Fibroblast of the aortic adventitia (primary cell): ENCODE measurements at regions not wholly inside any gene's neighbourhood (a gene's known extent, or its start where the extent isn't known, plus 50 kb on each side); places are given as distances from the start of the nearest gene placed in this dataset.

ENCODE experiments used
- DNase-seq: peaks from one replicate; pipeline ENCODE4 v3.0.0-alpha.2; 2010; ENCODE audit warnings: low read depth
- H3K4me3 ChIP-seq: 2 replicates; pipeline ENCODE4 v1.5.1; 2011; ENCODE audit warnings: low read depth, mild to moderate bottlenecking, control low read depth, low read length, moderate library complexity
- CTCF ChIP-seq: IDR thresholded peaks from 2 replicates; pipeline ENCODE4 v1.5.1; 2011; ENCODE audit warnings: mild to moderate bottlenecking, low read length, control low read depth, inconsistent platforms; ENCODE audit not compliant: insufficient read depth

DNA sequence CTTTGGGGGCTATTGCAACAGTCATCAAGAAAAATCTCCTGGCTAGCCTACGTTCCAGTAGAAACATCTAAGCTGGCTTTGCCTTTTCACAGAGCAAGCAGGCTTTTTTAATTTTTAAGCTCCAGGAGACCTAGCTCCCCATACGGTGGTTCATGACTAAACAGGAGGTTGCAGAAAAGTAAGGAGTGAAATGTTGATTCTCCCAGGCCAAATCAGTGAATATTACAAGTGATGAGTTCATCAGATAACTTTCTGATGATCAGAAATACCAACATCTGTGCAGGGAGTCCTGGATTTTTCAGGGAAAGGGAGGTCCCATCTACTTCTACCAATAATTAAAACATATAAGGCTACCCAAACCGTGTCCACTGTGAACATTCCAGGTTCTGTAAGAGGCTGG, 477.3 kb upstream of the CELF2 start:
- H3K4me3 ChIP-seq, result no peak overlapping the region
- TF ChIP-seq CTCF, result no peak
- no peak for DNase-seq

DNA sequence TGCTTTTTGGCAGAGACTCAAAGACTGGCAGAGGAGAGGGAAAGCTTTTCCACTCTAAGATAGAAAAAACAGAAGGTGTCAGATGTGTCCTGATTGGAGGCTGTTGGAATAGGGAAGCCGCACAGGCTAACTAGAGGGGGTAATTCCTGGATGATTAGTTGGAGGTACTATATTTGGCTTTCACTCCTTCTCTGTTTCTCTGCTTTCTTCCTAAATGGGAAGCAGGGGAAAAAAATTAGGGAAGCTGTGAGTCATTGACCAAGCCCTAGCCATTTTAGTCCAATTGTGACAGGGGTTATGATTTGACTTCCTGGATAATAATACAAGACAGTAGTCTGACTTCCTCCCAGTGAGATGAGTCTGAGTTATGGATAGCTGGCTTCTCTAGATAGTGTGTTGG, 475.2 kb upstream of the CELF2 start:
- H3K4me3 ChIP-seq, result no peak overlapping the region
- TF ChIP-seq CTCF, result no peak
- DNase-seq, result no peak

DNA sequence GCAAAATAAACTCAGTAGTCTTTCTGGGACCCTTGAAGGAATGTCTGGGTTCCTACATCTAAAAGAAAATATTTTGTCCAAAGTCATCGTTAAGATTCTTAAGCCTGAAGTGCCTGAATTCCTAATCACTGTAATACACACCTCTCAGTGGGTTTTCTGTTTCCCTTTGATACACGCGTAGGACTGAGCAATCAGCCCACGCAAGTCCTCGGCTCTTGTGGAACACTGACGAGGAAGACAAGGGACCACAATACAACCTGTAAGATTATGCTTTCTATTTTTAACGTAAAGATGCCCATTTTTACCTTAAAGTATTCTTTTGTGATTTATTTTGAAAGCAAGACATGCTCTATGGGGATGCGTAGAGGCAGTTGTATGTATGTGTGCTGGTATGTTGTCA, 472.8 kb upstream of the CELF2 start:
- TF ChIP-seq CTCF, result no peak
- no peak overlapping the region for H3K4me3 ChIP-seq
- no peak for DNase-seq

- TF ChIP-seq CTCF, result no peak
- no peak overlapping the region for H3K4me3 ChIP-seq
- no peak for DNase-seq
Observed at GRCh38 chr10:10545771-10546170, 471.9 kb upstream of the CELF2 start.

DNA sequence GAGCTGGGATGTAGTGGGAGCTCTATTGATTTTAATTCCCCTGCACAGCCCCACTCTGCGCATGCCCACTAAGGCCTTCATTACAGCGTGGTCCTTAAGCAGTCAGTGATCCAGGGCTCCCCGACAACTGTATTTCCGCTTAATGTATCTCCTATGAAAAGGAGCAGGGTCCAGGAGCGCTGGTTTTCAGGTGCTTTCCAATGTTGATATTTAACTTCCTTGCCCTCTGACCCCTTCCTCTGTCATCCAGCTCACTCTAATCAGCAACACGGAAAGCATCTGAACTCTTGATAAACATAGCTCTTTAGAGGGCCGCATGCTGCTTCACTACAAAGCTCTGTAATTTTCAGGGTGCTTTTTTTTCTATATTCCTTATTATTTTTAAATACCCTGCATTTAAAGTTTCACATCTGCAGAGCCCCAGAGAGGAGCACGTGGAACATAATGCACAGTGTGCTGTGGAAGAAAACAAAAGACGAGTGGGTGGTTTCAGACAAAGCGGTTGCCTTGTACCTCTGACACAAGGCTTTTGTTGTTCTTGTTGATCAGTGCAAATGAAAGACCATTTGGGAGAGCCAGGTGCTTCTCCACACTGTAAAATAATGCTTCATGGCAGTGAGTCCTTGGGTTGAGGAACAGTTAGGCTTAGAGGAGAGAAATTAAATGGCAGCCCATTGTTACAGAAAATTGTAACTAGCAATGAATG, 465.9 kb upstream of the CELF2 start:
- no peak for DNase-seq
- no peak overlapping the region for H3K4me3 ChIP-seq
- no peak for TF ChIP-seq CTCF

DNA sequence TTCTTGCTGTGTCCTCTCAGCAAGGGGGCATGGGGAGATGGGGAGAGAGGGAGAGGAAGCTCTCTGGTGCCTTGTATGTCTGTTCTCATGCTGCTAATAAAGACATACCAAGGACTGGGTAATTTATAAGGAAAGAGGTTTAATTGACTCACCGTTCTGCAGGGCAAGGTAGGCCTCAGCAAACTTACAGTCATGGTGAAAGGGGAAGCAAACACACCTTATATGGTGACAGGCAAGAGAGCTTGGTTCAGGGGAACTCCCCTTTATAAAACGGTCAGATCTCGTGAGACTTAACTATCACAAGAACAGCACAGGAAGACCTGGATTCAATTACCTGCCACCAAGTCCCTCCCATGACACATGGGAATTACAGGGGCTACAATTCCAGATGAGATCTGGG, 464.7 kb upstream of the CELF2 start:
- no peak overlapping the region for H3K4me3 ChIP-seq
- no peak for DNase-seq
- no peak for TF ChIP-seq CTCF

DNA sequence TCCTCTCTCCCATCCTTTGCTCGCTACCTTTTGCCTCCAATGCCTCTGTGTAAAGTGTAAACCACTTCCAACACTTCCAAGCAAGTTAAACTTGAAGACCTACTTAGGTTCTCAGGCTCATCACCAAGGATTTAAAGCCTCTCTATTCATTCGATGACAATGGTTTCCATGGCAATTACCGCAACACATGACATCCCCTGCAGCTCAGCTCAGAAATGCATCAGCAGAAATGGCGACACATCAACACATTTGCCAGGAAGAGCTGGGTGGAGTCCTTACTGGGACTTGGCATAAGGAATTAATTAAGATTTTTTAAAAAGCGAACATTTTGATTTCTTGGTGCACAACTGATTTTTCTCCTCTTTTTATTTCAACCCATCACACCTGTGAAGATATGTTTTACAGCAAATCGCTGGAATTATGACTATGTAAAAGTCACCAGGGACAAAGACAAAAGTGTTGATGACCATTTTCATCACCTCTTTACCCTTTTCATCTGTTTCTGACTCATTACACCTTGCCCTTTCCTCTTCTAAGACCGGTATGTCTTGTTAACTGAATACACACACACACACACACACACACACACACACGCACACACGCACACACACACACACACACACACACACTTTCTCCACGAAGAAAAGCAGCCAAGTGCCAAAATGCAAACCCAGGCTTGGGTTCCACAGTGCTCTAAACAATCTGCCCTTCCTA, 453.4 kb upstream of the CELF2 start:
- no peak overlapping the region for H3K4me3 ChIP-seq
- peak; percentile 35 for DNase-seq
- TF ChIP-seq CTCF, result no peak
